ENCODE measurements at regions not wholly inside any gene's neighbourhood (a gene's known extent, or its start where the extent isn't known, plus 50 kb on each side); places are given as distances from the start of the nearest gene placed in this dataset.

- TF ChIP-seq PBX3 (IDR thresholded peaks at IDR 0.05) (no peak), CEBPB (IDR thresholded peaks at IDR 0.05) (no peak), TP53 (CRISPR knock-in tag; IDR thresholded peaks at IDR 0.05) (no peak)
These were observed 922.1 kb downstream of the EPHA7 start for GRCh38 chr6:92497281-92497680.
